ENCODE measurements at regions not wholly inside any gene's neighbourhood (a gene's known extent, or its start where the extent isn't known, plus 50 kb on each side); places are given as distances from the start of the nearest gene placed in this dataset.

DNA sequence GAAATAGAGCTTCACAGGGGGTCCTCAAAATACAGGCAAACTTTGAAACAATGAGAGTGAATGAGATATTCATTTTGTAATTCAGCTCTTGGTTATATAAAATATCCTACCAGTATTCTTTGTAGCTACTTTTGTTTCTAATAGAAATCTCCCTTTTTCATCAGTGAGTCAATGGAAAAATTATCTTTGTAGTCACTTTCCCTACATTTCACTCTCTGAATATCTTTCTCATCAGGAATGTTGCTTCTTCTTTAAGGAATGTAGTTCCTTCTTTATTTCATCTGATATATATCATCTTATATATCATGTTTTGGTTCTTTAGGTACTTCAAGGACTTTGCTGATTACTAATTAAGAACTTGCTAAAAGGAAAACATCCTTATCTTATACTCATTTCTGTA lies 280.3 kb upstream of the NUDT12 start:
- Histone ChIP-seq H3F3A (ENCODE audit: insufficient read depth, low read length) (no peaks in the 10 kb centered on the region), H3K4me2 (ENCODE audit: low read length) (no peak overlapping the region), H3K79me2 (ENCODE audit: insufficient read depth, low read length) (no peaks in the 10 kb centered on the region), H3K27me3 (ENCODE audit: insufficient read depth, low read length) (no peaks in the 10 kb centered on the region), H3K27ac (ENCODE audit: low read depth, low read length, poor library complexity, severe bottlenecking) (no peak overlapping the region), H3K36me3 (ENCODE audit: insufficient read depth, low read length) (no peaks in the 10 kb centered on the region), H3K9me3 (ENCODE audit: low read length) (no peaks in the 10 kb centered on the region), H3K9ac (ENCODE audit: low read length) (no peak overlapping the region), H3K4me1 (ENCODE audit: insufficient read depth, low read length, severe bottlenecking) (no peaks in the 10 kb centered on the region), H4K20me1 (ENCODE audit: insufficient read depth, low read length) (no peaks in the 10 kb centered on the region), H3K4me3 (ENCODE audit: low read depth, low read length, poor library complexity, severe bottlenecking) (no peak overlapping the region), H2AFZ (ENCODE audit: low read length) (no peak overlapping the region), H3K9me2 (ENCODE audit: low read depth, low read length) (no peaks in the 10 kb centered on the region)
- no peak for TF ChIP-seq EZH2 (IDR thresholded peaks at IDR 0.05; ENCODE audit: borderline replicate concordance, low read length)
- TF ChIP-seq, protein P1, sequence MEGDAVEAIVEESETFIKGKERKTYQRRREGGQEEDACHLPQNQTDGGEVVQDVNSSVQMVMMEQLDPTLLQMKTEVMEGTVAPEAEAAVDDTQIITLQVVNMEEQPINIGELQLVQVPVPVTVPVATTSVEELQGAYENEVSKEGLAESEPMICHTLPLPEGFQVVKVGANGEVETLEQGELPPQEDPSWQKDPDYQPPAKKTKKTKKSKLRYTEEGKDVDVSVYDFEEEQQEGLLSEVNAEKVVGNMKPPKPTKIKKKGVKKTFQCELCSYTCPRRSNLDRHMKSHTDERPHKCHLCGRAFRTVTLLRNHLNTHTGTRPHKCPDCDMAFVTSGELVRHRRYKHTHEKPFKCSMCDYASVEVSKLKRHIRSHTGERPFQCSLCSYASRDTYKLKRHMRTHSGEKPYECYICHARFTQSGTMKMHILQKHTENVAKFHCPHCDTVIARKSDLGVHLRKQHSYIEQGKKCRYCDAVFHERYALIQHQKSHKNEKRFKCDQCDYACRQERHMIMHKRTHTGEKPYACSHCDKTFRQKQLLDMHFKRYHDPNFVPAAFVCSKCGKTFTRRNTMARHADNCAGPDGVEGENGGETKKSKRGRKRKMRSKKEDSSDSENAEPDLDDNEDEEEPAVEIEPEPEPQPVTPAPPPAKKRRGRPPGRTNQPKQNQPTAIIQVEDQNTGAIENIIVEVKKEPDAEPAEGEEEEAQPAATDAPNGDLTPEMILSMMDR (IDR thresholded peaks at IDR 0.05; ENCODE audit: low read length): no peak

DNA sequence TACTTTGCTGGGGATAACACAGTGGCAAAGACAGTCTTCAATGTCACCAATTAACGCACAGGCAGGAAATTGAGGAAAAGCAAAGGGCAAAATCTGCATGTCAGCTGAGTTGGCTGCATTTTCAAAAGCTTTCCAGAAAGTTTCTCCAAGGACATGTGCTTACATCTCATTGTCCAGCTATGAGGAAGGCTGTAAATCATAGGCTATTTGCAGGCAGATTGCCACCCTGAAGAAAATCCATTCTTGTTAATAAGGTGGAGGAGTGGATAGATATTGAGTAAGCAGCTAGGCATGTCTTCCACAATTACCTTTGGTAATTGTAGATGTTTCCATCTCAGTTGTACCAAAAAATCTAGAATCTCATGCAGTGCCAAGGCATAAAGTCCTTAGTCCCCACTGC lies 278.0 kb upstream of the NUDT12 start:
- H3K27me3 ChIP-seq (ENCODE audit: insufficient read depth, low read length): no peaks in the 10 kb centered on the region
- H3F3A ChIP-seq (ENCODE audit: insufficient read depth, low read length): no peaks in the 10 kb centered on the region
- H3K36me3 ChIP-seq (ENCODE audit: insufficient read depth, low read length): no peaks in the 10 kb centered on the region
- TF ChIP-seq, protein P1 (IDR thresholded peaks at IDR 0.05; ENCODE audit: low read length): no peak
- TF ChIP-seq EZH2 (IDR thresholded peaks at IDR 0.05; ENCODE audit: borderline replicate concordance, low read length): no peak
- no peak overlapping the region for H3K4me2 ChIP-seq (ENCODE audit: low read length)
- no peak overlapping the region for H2AFZ ChIP-seq (ENCODE audit: low read length)
- no peaks in the 10 kb centered on the region for H4K20me1 ChIP-seq (ENCODE audit: insufficient read depth, low read length)
- H3K9me3 ChIP-seq (ENCODE audit: low read length): no peaks in the 10 kb centered on the region
- no peak overlapping the region for H3K9ac ChIP-seq (ENCODE audit: low read length)
- no peaks in the 10 kb centered on the region for H3K79me2 ChIP-seq (ENCODE audit: insufficient read depth, low read length)
- no peaks in the 10 kb centered on the region for H3K9me2 ChIP-seq (ENCODE audit: low read depth, low read length)
- no peak overlapping the region for H3K4me3 ChIP-seq (ENCODE audit: low read depth, low read length, poor library complexity, severe bottlenecking)
- H3K4me1 ChIP-seq (ENCODE audit: insufficient read depth, low read length, severe bottlenecking): no peaks in the 10 kb centered on the region
- H3K27ac ChIP-seq (ENCODE audit: low read depth, low read length, poor library complexity, severe bottlenecking): no peak overlapping the region

DNA sequence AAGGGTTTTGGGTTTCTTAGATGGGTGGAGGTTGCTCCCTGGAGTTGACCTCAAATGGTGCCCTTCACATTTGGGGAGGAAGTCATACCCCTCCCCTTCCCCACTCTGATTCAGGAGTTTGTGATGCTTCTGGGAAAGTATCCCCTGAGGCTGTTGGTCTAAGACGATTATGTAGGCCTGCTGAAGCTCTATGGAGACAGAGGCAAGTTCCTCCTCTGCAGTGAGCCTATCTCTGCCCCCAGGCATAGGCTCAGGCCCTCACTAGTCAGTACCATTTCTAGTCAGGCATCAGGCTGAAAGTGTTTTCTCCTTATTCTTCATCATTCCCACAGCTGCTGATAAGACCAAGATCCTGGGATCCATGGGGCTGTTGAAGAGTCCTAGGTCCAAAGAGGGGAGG lies 271.6 kb upstream of the NUDT12 start:
- no peaks in the 10 kb centered on the region for H3K4me1 ChIP-seq (ENCODE audit: insufficient read depth, low read length, severe bottlenecking)
- H3K9ac ChIP-seq (ENCODE audit: low read length): no peak overlapping the region
- no peak overlapping the region for H3K4me3 ChIP-seq (ENCODE audit: low read depth, low read length, poor library complexity, severe bottlenecking)
- no peaks in the 10 kb centered on the region for H3F3A ChIP-seq (ENCODE audit: insufficient read depth, low read length)
- no peaks in the 10 kb centered on the region for H4K20me1 ChIP-seq (ENCODE audit: insufficient read depth, low read length)
- TF ChIP-seq, protein P1 (IDR thresholded peaks at IDR 0.05; ENCODE audit: low read length): no peak
- TF ChIP-seq EZH2 (IDR thresholded peaks at IDR 0.05; ENCODE audit: borderline replicate concordance, low read length): no peak
- no peak overlapping the region for H3K4me2 ChIP-seq (ENCODE audit: low read length)
- H3K36me3 ChIP-seq (ENCODE audit: insufficient read depth, low read length): no peaks in the 10 kb centered on the region
- H3K27ac ChIP-seq (ENCODE audit: low read depth, low read length, poor library complexity, severe bottlenecking): no peak overlapping the region
- no peaks in the 10 kb centered on the region for H3K9me3 ChIP-seq (ENCODE audit: low read length)
- H2AFZ ChIP-seq (ENCODE audit: low read length): no peak overlapping the region
- no peaks in the 10 kb centered on the region for H3K9me2 ChIP-seq (ENCODE audit: low read depth, low read length)
- H3K27me3 ChIP-seq (ENCODE audit: insufficient read depth, low read length): no peaks in the 10 kb centered on the region
- no peaks in the 10 kb centered on the region for H3K79me2 ChIP-seq (ENCODE audit: insufficient read depth, low read length)
